C1 segment of cervical spinal cord (tissue), 14 donors: ENCODE measurements at regions not wholly inside any gene's neighbourhood (a gene's known extent, or its start where the extent isn't known, plus 50 kb on each side); places are given as distances from the start of the nearest gene placed in this dataset.

Source experiments
- DNase-seq, 14 donors: peaks; one replicate each; lab custom pipeline; 2025; lab: John Stamatoyannopoulos, UW

DNA sequence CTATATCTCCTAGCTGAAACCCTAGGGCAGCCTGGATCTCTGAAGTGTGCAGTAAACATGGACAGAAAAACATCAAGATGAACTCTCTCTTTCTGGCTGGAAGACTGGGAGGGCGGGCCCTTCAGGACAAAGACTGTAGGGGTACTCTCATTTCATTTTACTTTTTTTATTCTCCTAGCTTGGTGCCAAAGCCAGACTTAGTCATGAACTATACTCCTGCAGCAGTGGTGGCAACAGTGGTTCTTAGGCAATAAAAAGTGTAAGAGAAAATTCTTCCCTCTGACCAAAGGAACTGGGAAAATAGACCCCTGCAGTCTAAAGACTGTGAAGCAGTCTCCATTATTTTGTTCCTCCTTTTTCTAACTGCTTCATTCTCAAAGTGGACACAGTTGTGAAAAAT lies 213.8 kb upstream of the JUN start:
- no peak for DNase-seq

DNA sequence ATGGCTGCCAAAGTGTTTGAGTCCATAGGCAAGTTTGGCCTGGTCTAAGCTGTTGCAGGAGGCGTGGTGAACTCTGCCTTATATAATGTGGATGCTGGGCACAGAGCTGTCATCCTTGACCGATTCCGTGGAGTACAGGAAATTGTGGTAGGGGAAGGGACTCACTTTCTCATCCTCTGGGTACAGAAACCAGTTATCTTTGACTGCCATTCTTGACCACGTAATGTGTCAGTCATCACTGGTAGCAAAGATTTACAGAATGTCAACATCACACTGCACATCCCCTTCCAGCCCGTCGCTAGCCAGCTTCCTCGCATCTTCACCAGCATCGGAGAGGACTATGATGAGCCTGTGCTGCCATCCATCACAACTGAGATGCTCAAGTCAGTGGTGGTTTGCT lies 215.8 kb upstream of the JUN start:
- no peak for DNase-seq

DNA sequence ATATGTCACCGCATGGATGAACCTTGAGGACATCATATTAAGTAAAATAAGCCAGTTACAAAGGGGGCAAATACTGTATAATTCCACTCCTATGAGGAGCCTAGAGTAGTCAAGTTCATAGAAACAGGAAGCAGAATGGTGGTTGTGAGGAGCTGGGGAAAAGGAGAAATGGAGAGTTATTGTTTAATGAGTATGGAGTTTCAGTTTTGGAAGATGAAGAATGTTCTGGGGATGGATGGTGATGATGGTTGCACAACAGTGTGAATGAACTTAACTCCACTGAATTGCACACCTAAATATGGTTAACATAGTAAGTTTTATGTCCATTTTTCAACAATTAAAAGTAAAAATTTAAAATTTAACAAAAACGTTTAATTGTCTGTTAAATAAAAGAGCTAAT lies 220.9 kb upstream of the JUN start:
- no peak for DNase-seq

DNA sequence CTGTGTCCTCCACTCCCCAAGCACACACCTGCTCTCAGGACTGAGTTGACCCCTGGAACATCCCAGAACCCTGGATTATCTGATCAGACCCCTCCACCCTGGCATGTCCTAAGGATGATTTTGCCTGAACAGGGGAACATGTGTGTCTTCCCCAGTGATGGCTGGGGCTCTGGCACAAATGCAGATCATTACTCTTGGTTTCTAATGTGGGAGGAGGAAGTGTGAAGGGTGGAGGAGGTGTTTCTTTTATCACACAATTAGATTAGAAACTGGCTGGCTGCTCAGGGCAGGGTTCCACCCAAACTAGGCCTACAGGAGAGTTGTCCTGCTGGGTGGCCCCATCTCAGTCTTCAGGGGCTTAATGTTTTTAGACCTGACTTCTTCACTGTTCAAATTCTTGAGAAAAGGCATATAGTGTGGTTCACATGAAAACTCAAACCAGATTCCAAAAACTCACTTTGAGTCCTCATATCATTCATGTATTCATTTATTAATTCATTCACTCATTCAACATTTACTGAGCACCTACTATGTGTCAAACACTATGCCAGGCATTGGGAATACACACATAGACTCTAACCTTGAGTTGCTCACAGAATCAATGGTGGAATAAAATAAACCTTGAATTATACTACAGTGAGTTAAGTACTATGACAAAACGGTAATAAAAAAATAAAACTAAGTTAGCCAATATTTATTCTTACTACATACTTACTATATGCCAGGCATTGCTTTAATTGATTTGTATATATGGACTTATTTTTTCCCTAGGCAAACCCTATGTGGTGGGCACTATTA lies 221.8 kb upstream of the JUN start:
- DNase-seq, result no peak

DNA sequence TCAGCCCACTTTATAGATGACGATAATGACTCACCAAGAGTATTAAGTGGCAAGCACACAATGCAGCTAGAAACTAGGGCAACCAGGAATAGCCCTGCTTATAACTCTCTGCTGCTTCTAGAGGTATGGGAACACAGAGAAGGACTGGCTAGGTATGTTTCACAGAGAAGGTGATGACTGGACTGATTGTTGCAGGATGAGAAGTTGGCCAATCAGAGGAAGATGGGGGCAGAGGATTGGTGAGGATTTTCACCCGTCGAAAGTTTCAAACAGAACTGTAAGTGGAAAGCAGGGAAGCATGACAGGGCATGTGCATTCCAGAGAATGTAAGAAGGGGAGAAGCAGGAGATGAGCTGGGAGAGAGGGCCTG lies 222.4 kb upstream of the JUN start:
- no peak for DNase-seq

DNA sequence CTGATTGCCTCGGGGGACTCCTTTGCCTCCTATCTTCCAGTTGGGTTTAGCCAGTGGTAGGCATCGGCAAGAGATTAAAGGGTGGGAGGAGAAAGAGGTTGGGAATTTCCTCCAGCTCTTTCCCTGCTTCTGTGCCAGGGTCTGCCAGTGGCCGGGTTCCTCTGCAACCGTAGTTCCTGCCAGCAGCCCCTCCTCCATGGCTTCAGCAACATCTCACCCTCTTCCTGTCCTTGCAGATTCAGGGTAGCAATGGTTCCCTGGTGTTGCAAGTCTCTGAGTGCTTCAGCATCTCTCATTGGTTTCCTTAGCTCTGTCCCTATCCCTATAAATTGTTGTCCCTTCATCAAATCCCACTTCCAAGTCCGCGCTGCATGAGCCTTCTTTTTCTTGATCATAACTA lies 223.1 kb upstream of the JUN start:
- no peak for DNase-seq

DNA sequence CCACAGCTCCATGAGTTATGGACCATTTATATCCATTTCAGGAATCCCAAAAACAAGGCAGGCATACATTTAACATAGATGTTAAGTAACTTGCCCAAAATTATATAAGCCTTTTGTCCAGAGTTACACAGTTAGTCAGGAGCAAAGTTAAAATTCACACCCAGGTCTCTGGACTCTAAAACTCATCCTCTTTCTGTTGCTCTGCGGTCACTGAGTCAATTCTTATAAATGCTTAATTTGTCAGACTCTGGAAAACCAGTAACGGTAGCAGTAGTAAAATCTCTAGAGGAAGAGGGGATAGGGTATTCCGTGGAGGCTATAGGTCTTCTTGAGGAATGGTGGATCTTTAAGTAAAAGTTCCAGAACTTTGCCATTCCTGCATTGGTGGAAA lies 223.6 kb upstream of the JUN start:
- no peak for DNase-seq

DNA sequence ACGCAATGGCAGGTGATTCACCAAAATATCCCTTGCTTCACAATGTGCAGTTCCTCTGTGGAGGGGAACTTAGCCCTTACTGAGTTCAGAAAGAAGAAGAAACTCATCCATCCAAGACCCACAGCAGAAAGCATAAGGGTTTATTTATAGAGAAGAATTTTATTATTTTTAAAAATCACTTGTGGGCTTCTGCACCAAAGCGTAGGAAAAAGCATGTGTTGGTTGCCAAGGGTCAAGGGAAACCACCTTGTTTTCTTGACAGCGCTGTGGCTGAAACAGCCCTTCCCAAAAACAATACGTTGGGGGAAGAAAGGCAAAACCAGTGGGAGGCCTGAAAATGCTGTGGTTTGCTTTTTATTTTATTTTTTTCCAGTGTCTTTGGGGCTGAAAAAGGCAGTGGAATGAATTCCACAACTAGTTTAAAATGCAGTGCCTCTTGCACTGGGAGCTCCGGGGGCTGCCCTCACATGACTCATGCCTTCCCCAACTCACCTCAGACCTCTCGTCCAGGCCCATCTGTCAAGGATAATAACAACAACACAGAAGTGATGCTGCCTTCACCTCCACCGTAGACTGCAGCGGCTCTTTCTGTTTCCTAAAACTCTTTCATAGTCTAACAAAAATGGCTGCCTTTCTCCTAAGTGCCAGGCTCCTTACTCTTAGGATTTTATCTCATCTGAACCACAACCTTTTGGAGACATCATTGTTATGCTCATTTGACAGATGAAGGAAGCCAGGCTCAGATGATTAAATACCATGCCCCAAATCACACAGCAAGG lies 224.2 kb upstream of the JUN start:
- no peak for DNase-seq

DNA sequence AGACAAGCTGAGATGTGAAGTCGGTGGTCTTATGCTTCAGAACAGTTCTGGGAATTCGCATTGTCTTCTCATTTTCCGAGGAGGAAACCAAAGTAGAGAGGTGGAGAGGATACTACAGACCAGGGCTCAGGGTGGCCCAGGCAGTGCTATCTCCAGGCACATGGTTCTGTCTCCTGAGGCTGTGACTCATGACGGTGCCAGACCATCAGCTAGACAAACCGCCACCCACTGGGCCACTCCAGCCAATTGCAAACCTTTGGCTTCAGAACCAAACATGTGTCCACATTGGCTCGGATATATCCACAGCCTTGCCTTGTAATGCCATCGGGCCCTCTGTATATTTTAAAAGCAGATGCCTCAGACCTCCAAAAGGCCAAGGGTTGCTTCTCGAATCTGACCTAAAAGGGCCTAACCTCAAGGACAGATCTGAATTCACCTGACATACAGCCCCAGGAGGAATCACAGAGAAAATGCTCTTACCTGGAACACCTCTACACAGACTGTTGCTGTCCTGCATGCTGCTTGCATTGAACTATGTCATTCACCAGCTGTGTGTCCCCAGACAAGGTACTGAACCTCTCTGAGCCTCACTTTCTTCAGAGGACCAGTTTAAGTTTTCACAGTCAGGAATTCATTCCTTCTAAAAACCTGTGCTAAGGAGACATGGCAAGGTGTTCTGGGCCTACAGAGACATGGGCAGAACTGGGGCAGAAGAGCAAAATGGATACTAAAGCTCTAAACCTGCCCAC lies 224.9 kb upstream of the JUN start:
- DNase-seq, result no peak

DNA sequence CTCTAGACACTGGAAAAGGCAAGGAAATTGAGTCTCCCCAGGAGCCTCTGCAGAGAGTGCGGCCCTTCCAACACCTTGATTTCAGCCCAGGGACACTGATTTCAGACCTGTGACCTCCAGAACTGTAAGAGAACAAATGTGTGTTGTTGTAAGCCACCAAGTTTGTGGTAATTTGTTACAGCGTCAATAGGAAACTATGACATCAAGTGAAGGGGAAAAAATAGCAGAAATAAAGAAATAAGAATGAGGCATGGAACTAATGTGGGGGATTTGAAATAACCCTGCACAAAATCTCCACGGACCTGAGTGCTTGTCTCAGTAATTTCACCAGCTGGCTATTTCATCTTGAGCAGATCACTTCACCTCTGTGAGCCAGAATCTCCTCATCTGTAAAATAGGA lies 227.8 kb upstream of the JUN start:
- DNase-seq, result no peak

DNA sequence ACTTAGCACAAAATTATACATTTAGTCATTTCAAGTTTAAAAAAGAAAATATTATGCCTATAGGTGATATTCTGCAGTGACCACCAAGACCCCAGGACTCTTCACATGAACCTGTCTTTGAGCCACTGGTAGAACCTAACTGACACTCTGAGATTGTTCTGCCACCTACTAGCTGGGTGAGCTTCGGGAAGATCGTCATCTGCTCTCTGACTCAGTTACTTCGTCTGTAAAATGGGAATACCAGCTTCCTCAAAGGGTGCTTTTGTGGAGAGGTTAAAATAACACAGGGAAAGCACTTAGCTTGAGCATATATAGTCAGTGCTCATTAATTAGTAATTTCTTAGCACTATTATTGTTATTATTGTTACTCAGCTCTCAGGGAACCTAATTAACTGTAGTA lies 228.5 kb upstream of the JUN start:
- DNase-seq, result no peak

DNA sequence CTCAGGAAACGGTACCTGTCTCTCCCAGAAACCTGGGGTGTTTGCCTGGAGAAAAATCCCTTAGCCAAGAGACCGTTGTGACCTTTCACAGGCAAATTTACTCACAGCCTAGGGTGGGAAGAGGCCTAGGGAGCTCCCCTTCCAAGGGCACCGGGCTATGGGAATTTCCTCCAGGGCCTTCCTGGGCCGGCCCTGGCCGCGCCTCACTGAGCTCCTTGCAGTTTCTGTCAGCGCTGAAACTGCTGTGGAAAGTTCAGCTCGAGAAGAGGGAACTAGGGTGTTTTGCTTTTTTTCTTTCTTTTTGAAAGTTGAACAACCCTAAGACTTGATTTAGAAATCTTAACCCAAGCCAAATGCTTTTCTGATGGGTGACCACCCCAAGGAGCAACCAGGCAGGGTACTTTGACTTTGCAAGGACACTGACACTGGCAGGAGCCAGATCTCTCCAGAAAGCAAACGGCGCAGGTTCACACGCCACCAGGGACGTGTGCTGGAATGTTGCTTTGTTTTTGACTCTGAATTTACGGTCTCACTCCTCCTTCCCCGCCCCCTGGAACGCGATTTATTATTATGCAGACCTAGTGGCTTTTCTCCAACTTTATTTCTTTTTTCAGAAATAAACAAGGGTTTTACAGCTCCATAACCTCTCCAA lies 229.6 kb upstream of the JUN start:
- DNase-seq, result peak in 2 of 14 donors; percentile 5 to 25

DNA sequence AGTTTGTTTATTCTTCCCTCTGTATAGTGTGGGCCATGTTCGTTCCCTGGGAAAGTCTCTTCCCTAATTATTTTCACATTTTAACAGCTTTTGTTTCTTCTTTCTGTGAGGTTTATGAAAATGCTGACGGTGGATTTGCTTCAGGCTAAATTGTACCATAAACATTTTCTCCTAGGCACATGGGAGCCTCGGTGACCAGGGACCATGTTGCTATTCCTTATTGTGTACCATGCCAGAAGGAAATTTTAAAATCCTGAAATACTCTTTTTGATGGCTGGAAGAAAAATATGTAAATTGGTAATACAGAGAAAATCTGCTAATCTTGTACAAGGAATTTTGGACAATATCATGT lies 230.1 kb upstream of the JUN start:
- DNase-seq, result no peak

DNA sequence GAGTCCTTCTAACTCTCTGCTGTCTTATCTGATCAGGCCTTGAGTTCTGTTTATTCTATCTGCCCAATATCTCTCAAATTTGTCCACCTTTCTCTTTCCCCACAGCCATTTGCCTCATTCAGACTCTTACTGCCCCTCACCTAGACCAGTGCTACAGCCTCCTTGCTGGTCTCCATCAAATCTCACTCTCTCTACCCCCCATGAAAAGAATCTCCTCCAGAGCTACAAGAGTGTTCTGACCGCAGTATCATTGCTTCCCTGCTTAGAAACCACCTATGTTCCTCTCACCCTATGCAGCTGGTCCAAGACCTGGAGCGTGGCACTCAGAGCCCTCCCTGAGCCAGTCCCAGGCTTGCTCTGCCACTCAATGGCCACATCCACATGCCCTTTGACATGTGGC lies 231.0 kb upstream of the JUN start:
- no peak for DNase-seq

DNA sequence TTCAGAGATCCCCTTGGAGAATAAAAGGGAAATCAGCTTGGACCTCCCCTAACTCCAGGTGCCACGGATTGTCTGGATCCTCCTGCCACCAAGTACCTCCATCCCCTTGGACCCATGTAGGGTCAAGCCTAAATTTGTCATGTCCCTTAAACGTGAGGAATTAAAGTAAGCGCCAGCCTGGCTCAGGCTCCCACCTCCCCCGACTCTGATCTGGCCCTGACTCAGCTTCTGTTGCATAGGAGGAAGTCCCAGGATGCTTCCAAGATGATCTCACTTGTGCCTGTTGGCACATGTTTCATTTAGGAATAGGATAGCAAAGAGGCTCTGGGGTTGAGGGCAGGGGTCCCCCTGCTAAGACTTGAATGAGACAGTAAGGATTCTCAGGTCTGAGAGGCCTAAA lies 231.9 kb upstream of the JUN start:
- DNase-seq, result no peak

DNA sequence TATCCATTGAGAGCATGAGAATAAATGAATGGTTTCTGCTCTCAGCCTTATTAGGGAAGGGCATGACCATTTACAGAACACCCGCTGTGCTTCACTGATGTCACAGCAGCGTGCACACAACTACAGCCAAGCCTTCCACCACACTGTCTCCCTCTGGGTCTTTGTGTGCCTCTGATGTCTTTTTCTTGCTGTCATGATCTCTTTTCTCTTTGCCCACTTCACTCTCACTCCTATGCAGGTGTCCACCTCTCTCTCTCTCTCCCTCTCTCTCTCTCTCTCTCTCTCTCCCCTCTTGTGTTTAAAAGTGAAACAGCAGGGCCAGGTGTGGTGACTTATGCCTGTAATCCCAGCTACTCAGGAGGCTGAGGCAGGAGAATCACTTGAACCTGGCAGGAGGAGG lies 232.5 kb upstream of the JUN start:
- no peak for DNase-seq

DNA sequence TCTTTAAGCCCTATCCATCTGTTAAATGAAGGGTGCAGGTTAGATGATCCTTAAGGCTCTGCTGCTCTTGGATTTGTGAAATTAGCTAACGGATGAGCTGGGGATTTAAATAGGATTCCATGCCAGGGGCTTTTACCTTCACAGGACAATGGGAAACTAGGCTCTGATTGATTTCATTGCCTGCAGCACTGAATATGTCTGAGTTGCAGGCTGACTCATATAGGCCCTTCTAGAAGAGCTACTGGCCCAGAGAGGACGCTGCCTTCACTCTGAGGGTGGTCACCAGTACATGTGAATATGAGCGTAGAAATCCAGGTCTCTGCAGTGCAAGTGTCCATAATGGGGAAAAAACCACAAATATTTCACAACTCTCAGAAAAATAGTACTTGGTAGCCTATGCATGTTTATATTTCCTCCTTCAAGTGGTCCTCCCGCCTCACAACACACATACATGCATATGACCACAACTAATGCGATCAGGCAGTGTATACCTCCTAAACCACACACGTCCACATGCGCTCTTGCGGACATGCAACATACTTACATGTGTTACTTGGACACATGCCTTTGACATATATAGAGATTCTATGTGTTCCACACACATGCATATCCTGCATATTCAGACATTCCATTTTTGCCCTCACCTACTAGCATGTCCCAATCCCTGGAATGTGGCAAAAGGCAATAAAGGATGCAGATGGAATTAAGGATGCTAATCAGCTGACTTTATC lies 233.8 kb upstream of the JUN start:
- DNase-seq, result no peak

DNA sequence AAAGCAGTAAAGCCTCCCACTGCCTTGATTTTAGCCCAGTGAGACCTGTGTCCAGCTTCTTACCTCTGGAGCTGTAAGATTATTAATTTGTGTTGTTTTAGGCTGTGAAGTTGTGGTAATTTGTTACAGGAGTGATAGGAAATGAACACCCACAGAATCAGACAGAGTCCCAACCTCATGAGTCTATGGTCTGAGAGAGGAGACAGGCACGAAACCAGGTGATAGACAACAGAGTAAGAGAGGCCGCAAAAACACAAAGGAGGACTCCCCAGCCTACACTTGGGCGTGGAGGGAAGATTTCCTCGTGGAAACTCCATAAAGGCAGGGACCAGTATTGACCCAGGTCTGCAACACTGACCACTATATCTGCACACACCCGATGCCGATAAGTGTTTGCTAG lies 234.6 kb upstream of the JUN start:
- no peak for DNase-seq

DNA sequence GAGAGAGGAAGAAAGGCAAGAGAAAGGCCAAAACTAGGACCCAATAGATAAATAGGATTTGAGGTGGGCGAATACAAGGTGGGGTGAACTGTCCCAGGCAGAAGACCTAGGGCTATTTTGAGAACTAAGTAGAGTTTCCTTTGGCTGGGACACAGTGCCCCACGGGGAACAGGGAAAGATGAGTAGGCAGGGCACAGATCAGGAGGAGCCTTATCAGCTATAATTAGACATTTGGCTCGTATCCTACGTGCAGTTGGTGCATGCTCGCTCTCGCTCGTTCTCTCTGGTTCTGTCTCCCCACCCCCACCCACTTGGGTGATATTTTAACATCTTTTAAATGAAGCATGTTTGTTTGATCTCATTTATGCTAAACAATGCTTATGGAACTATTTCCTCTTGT lies 235.0 kb upstream of the JUN start:
- no peak for DNase-seq

DNA sequence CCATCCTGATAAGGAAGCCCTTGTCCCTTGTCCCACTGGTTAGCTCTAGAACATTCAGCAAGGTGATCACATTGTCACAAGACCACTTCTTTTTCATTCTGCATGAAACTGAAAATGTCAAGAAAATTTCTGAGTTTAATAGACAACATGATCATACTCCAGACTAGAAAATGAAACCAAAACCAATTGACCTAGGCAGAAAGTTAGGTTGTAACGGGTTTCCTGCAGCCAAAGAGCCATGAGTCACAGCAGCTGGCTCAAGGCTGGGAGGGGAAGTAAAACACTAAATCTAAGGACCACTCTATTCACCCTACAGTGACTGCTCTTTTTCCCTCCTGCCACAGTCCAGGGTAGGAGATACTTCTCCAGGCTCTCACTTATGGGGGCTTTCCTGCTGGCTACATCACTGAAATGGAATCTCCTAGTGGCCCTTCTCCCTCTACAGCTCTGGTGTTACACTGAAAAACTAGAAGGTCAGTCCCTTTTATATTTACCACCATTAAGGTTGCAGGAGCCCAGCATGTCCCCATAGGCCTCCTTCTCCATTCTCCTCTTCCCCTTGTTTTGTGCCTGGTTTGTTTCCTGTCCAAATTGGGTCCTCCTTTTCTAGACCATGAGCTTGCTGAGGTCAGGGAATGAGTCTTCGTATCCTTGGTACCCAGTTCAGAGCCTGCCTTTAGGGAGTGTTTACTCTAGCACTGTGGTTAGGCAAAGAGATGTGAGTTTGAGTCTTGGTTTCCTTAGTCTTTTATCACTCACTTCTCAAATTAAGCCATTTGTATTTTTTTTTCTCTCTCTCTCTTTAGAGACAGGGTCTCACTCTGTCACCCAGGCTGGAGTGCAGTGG lies 236.5 kb upstream of the JUN start:
- peak in 2 of 14 donors; percentile 5 to 7 for DNase-seq

DNA sequence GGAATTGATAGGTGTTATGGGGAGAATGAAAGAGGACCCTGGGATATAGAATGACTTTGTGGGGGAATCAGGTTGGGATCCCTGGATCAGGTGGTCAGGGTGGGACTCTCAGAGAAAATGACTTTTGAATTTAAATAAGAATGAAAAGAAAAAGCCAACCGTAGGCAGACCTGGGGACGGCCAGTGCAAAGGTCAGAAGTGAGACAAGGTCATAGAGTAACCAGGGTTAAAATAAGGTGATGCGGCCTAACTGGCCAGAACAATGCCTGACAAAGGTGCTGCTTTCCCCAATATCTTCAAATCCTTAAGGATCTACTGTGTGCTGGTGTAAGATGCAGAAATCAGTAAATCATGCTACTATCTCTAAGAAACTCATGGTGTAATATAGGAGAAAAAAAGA lies 238.4 kb upstream of the JUN start:
- DNase-seq, result no peak
